CD4-positive, alpha-beta T cell treated with Interleukin-10 for 1 hour (primary cell): ENCODE measurements at regions not wholly inside any gene's neighbourhood (a gene's known extent, or its start where the extent isn't known, plus 50 kb on each side); places are given as distances from the start of the nearest gene placed in this dataset.

Source experiments
- DNase-seq: peaks from one replicate; pipeline ENCODE4 v3.0.0-alpha.2; 2020

GRCh38 chr17:74151551-74152315 lies 51.7 kb upstream of the RPL38 start:
- DNase-seq: no peak

GRCh38 chr17:74152591-74153455 lies 50.7 kb upstream of the RPL38 start:
- no peak for DNase-seq

GRCh38 chr17:74153456-74153810 lies 50.0 kb upstream of the RPL38 start:
- no peak for DNase-seq
